ENCODE measurements at regions not wholly inside any gene's neighbourhood (a gene's known extent, or its start where the extent isn't known, plus 50 kb on each side); places are given as distances from the start of the nearest gene placed in this dataset.
"Not testable (repeated sequence)": the region's sequence is repeated elsewhere in the genome, so short reads cannot be mapped to it uniquely, and the experiment has no call there.

GRCh38 chr16:86261379-86261778, 248.9 kb upstream of the FOXF1 start:
- TF ChIP-seq, protein P1, sequence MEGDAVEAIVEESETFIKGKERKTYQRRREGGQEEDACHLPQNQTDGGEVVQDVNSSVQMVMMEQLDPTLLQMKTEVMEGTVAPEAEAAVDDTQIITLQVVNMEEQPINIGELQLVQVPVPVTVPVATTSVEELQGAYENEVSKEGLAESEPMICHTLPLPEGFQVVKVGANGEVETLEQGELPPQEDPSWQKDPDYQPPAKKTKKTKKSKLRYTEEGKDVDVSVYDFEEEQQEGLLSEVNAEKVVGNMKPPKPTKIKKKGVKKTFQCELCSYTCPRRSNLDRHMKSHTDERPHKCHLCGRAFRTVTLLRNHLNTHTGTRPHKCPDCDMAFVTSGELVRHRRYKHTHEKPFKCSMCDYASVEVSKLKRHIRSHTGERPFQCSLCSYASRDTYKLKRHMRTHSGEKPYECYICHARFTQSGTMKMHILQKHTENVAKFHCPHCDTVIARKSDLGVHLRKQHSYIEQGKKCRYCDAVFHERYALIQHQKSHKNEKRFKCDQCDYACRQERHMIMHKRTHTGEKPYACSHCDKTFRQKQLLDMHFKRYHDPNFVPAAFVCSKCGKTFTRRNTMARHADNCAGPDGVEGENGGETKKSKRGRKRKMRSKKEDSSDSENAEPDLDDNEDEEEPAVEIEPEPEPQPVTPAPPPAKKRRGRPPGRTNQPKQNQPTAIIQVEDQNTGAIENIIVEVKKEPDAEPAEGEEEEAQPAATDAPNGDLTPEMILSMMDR (IDR thresholded peaks at IDR 0.05), result no peak
- TF ChIP-seq EZH2 (IDR thresholded peaks at IDR 0.05), result no peak
- Histone ChIP-seq H3K4me1 (no peaks in the 10 kb centered on the region), H3K9me3 (ENCODE audit: low read depth) (no peaks in the 10 kb centered on the region), H2AFZ (replicated peaks) (no peak overlapping the region), H3K27me3 (no peaks in the 10 kb centered on the region), H3K4me3 (no peak overlapping the region), H4K20me1 (ENCODE audit: low read depth) (no peaks in the 10 kb centered on the region), H3K9ac (no peak overlapping the region), H3F3A (ENCODE audit: low read depth) (no peaks in the 10 kb centered on the region), H3K36me3 (no peaks in the 10 kb centered on the region), H3K4me2 (no peak overlapping the region), H3K79me2 (ENCODE audit: low read depth) (no peaks in the 10 kb centered on the region), H3K27ac (no peak overlapping the region)
- no peaks in the 10 kb centered on the region for H3K4me1 Mint-ChIP-seq
- DNase-seq (ENCODE audit: low spot score), result no peak
- H3K36me3 Mint-ChIP-seq, result no peaks in the 10 kb centered on the region
- peaks cover 5% of the 10 kb centered on the region for H3K27me3 Mint-ChIP-seq (ENCODE audit: insufficient read depth, low read depth)
- no peak overlapping the region for H3K4me3 Mint-ChIP-seq
- no peak overlapping the region for H3K27ac Mint-ChIP-seq
- H3K9me3 Mint-ChIP-seq, result peaks cover 6% of the 10 kb centered on the region

DNA sequence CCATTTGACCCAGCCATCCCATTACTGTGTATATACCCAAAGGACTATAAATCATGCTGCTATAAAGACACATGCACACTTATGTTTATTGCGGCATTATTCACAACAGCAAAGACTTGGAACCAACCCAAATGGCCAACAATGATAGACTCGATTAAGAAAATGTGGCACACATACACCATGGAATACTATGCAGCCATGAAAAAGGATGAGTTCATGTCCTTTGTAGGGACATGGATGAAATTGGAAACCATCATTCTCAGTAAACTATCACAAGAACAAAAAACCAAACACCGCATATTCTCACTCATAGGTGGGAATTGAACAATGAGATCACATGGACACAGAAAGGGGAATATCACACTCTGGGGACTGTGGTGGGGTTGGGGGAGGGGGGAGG, 242.7 kb upstream of the FOXF1 start:
- not testable (repeated sequence) for DNase-seq (ENCODE audit: low spot score); H2AFZ ChIP-seq (replicated peaks); H3K27ac ChIP-seq; H4K20me1 ChIP-seq (ENCODE audit: low read depth); H3K27me3 ChIP-seq; H3K79me2 ChIP-seq (ENCODE audit: low read depth); H3K4me1 Mint-ChIP-seq; H3K4me3 Mint-ChIP-seq; H3K4me1 ChIP-seq; H3K36me3 Mint-ChIP-seq; H3K9ac ChIP-seq; H3K27ac Mint-ChIP-seq; H3F3A ChIP-seq (ENCODE audit: low read depth); H3K36me3 ChIP-seq; H3K4me3 ChIP-seq; H3K4me2 ChIP-seq; H3K9me3 Mint-ChIP-seq; H3K9me3 ChIP-seq (ENCODE audit: low read depth)
- peaks cover 11% of the 10 kb centered on the region for H3K27me3 Mint-ChIP-seq (ENCODE audit: insufficient read depth, low read depth)

DNA sequence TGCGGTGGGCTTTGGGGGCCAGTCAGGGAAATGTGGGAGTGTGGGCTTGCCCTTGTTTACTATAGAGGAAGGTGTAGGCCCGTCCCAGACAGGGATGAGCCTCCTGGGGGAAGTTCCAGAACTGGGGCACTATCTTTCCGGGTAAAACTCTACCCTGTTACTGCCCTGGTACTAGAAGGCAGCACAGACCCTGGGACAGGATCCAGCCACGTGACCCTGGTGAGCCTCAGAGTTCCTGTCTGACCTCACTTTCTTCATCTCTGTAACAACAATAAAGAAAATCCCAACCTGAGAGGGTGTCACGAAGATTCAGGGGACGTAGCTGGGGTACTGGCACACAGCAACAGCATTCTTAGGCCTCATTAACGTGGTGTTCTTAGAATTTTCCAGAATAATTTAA, 239.6 kb upstream of the FOXF1 start:
- H3K4me1 ChIP-seq, result no peaks in the 10 kb centered on the region
- H3K27ac ChIP-seq, result no peak overlapping the region
- H3K4me3 ChIP-seq, result no peak overlapping the region
- no peaks in the 10 kb centered on the region for H3K36me3 ChIP-seq
- H3K27me3 Mint-ChIP-seq (ENCODE audit: insufficient read depth, low read depth), result peaks cover 21% of the 10 kb centered on the region
- no peaks in the 10 kb centered on the region for H4K20me1 ChIP-seq (ENCODE audit: low read depth)
- no peaks in the 10 kb centered on the region for H3F3A ChIP-seq (ENCODE audit: low read depth)
- H3K36me3 Mint-ChIP-seq, result no peaks in the 10 kb centered on the region
- no peaks in the 10 kb centered on the region for H3K4me1 Mint-ChIP-seq
- DNase-seq (ENCODE audit: low spot score), result no peak
- no peak overlapping the region for H3K4me3 Mint-ChIP-seq
- no peak overlapping the region for H3K9ac ChIP-seq
- H3K27me3 ChIP-seq, result no peaks in the 10 kb centered on the region
- TF ChIP-seq EZH2phosphoT487 (IDR thresholded peaks at IDR 0.05) (no peak), EZH2 (IDR thresholded peaks at IDR 0.05) (no peak)
- TF ChIP-seq, protein P1 (IDR thresholded peaks at IDR 0.05), result no peak
- H3K9me3 ChIP-seq (ENCODE audit: low read depth), result no peaks in the 10 kb centered on the region
- H2AFZ ChIP-seq (replicated peaks), result no peak overlapping the region
- H3K79me2 ChIP-seq (ENCODE audit: low read depth), result no peaks in the 10 kb centered on the region
- no peak overlapping the region for H3K4me2 ChIP-seq
- H3K27ac Mint-ChIP-seq, result no peak overlapping the region
- no peaks in the 10 kb centered on the region for H3K9me3 Mint-ChIP-seq

DNA sequence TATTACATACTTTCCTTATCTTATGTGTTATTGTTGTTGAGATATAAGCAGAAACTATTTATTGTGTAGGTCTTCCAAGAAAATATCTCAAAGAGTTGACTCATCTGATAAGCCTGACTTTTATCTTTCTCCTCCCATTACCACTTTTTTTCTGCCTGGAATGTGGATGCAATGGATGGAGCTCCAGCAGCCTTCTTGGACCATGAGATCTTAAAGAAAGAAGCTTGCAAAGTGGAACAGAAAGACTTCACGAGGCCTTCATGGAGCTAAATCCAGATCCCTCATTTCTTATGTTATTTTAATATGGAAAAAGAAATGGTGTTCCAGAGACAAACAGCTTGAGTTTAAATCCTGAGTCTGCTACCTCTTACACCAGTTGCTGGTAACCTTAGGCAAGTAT, 237.6 kb upstream of the FOXF1 start:
- Histone ChIP-seq H3K27ac (no peak overlapping the region), H3K4me3 (no peak overlapping the region), H3K36me3 (no peaks in the 10 kb centered on the region), H3F3A (ENCODE audit: low read depth) (no peaks in the 10 kb centered on the region), H3K4me2 (no peak overlapping the region), H2AFZ (replicated peaks) (no peak overlapping the region), H3K9ac (no peak overlapping the region), H4K20me1 (ENCODE audit: low read depth) (no peaks in the 10 kb centered on the region), H3K79me2 (ENCODE audit: low read depth) (no peaks in the 10 kb centered on the region), H3K27me3 (peaks cover 8% of the 10 kb centered on the region), H3K4me1 (no peaks in the 10 kb centered on the region), H3K9me3 (ENCODE audit: low read depth) (no peaks in the 10 kb centered on the region)
- peaks cover 35% of the 10 kb centered on the region for H3K27me3 Mint-ChIP-seq (ENCODE audit: insufficient read depth, low read depth)
- no peak for DNase-seq (ENCODE audit: low spot score)
- H3K4me3 Mint-ChIP-seq, result no peak overlapping the region
- no peak overlapping the region for H3K27ac Mint-ChIP-seq
- no peaks in the 10 kb centered on the region for H3K36me3 Mint-ChIP-seq
- no peaks in the 10 kb centered on the region for H3K4me1 Mint-ChIP-seq
- H3K9me3 Mint-ChIP-seq, result no peaks in the 10 kb centered on the region
- TF ChIP-seq, protein P1 (IDR thresholded peaks at IDR 0.05), result no peak
- TF ChIP-seq EZH2phosphoT487 (IDR thresholded peaks at IDR 0.05), result no peak
- no peak for TF ChIP-seq EZH2 (IDR thresholded peaks at IDR 0.05)

Data from neural progenitor cell (in vitro differentiated cells).